Chondrocyte (in vitro differentiated cells): ENCODE measurements at regions not wholly inside any gene's neighbourhood (a gene's known extent, or its start where the extent isn't known, plus 50 kb on each side); places are given as distances from the start of the nearest gene placed in this dataset.

ENCODE experiments used
- DNase-seq: peaks from one replicate; pipeline ENCODE4 v3.0.0; 2021; ENCODE audit warnings: mixed read lengths, low spot score
- H3K27ac Mint-ChIP-seq: one replicate; pipeline ENCODE4 v1.8.0; 2021; ENCODE audit warnings: mild to moderate bottlenecking, moderate library complexity, mixed read lengths; ENCODE audit not compliant: unreplicated experiment
- H3K27me3 Mint-ChIP-seq: 2 replicates; pipeline ENCODE4 v1.8.0; 2021; ENCODE audit warnings: low read depth, mixed read lengths
- H3K36me3 Mint-ChIP-seq: 2 replicates; pipeline ENCODE4 v1.8.0; 2021; ENCODE audit warnings: low read depth, mixed read lengths
- H3K4me1 Mint-ChIP-seq: 2 replicates; pipeline ENCODE4 v1.8.0; 2021; ENCODE audit warnings: low read depth, mild to moderate bottlenecking, mixed read lengths
- H3K4me3 Mint-ChIP-seq: one replicate; pipeline ENCODE4 v1.8.0; 2021; ENCODE audit warnings: mild to moderate bottlenecking, moderate library complexity, mixed read lengths; ENCODE audit not compliant: unreplicated experiment
- H3K9me3 Mint-ChIP-seq: 2 replicates; pipeline ENCODE4 v1.8.0; 2021; ENCODE audit warnings: low read depth, mixed read lengths
- CTCF ChIP-seq: fragments of 200-600 bp; sonication (generic); IDR thresholded peaks from 2 replicates; pipeline ENCODE4 v1.5.0; 2021; ENCODE audit warnings: antibody characterized with exemption, mild to moderate bottlenecking, moderate library complexity

DNA sequence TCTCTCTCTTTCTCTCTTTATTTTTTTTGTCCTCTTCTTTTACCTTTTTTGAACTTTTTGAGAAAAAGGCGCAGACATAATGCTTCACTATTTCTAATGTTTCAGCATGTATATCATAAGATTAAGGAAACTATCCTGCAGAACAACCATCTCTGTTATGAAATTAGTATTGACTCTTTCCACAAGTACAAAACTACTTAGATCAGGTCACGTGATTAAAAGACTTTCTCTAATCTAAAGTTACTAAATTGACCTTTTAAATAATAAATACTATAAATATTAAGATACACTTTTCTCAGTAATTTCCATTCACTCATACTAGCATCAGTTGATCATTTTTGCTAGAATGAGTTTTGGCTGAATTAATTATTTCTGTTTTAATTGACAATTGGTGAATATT lies 844.5 kb upstream of the LRFN5 start:
- DNase-seq, result no peak
- no peaks in the 10 kb centered on the region for H3K27me3 Mint-ChIP-seq
- no peak for TF ChIP-seq CTCF
- peaks cover 6% of the 10 kb centered on the region for H3K9me3 Mint-ChIP-seq
- H3K36me3 Mint-ChIP-seq, result no peaks in the 10 kb centered on the region
- no peak overlapping the region for H3K27ac Mint-ChIP-seq
- no peaks in the 10 kb centered on the region for H3K4me1 Mint-ChIP-seq
- H3K4me3 Mint-ChIP-seq, result no peak overlapping the region

- no peaks in the 10 kb centered on the region for H3K27me3 Mint-ChIP-seq
- TF ChIP-seq CTCF, result no peak
- no peaks in the 10 kb centered on the region for H3K4me1 Mint-ChIP-seq
- DNase-seq, result no peak
- H3K9me3 Mint-ChIP-seq, result peaks cover 12% of the 10 kb centered on the region
- no peak overlapping the region for H3K27ac Mint-ChIP-seq
- H3K36me3 Mint-ChIP-seq, result no peaks in the 10 kb centered on the region
- no peak overlapping the region for H3K4me3 Mint-ChIP-seq
These were observed 846.0 kb upstream of the LRFN5 start for GRCh38 chr14:40760704-40761103.

DNA sequence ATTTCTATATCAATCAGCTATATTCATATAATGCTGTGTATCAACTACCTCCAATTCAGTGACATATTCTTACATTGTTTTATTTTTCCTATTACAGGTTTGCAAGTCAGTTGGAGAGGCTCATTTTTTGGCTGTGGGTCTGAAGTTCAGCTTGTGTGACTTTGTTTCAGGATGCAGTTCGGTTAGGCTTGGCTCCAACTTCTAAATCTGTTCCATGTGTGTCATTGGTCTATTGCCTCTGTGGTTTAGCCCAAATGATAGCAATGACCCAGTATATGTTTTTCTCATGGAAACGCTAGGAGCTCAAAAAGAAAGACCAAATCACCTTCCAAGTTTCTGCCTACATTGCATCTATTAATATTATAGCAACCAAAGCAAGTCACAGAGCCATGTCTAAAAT lies 848.6 kb upstream of the LRFN5 start:
- H3K9me3 Mint-ChIP-seq, result peaks cover 26% of the 10 kb centered on the region

GRCh38 chr14:40757376-40757950 lies 849.2 kb upstream of the LRFN5 start:
- no peak for DNase-seq
- no peak overlapping the region for H3K27ac Mint-ChIP-seq
- no peak for TF ChIP-seq CTCF
- H3K9me3 Mint-ChIP-seq, result peaks cover 26% of the 10 kb centered on the region
- no peak overlapping the region for H3K4me3 Mint-ChIP-seq
- H3K36me3 Mint-ChIP-seq, result peaks cover 1% of the 10 kb centered on the region
- H3K27me3 Mint-ChIP-seq, result no peaks in the 10 kb centered on the region
- no peaks in the 10 kb centered on the region for H3K4me1 Mint-ChIP-seq

More for the DNA sequence above, 848.6 kb upstream of the LRFN5 start:
- no peak for TF ChIP-seq CTCF
- Mint-ChIP-seq H3K27ac (no peak overlapping the region), H3K27me3 (no peaks in the 10 kb centered on the region), H3K36me3 (peaks cover 1% of the 10 kb centered on the region), H3K4me3 (no peak overlapping the region), H3K4me1 (no peaks in the 10 kb centered on the region)
- DNase-seq, result no peak

- DNase-seq, result no peak
- Mint-ChIP-seq H3K27me3 (no peaks in the 10 kb centered on the region), H3K9me3 (peaks cover 11% of the 10 kb centered on the region), H3K4me3 (no peak overlapping the region), H3K4me1 (no peaks in the 10 kb centered on the region), H3K36me3 (no peaks in the 10 kb centered on the region), H3K27ac (no peak overlapping the region)
- TF ChIP-seq CTCF, result no peak
These were observed 873.5 kb upstream of the LRFN5 start for GRCh38 chr14:40733206-40733605.
